MM.1S (cell line): ENCODE measurements at regions not wholly inside any gene's neighbourhood (a gene's known extent, or its start where the extent isn't known, plus 50 kb on each side); places are given as distances from the start of the nearest gene placed in this dataset.

Experiments
- DNase-seq: peaks from one replicate; pipeline ENCODE4 v3.0.0-alpha.2; 2015
- H2AFZ ChIP-seq: fragments of 300-600 bp; sonication (generic); 2 replicates; pipeline ENCODE4 v1.6.0; 2016; ENCODE audit warnings: antibody characterized with exemption, low read length
- H3F3A ChIP-seq: fragments of 300-600 bp; sonication (generic); 2 replicates; pipeline ENCODE4 v1.6.1; 2016; ENCODE audit warnings: mild to moderate bottlenecking, antibody characterized with exemption, low read length, moderate library complexity, mixed read lengths; ENCODE audit not compliant: insufficient read depth
- H3K27ac ChIP-seq: fragments of 300-600 bp; sonication (generic); 2 replicates; pipeline ENCODE4 v1.5.1; 2016; ENCODE audit warnings: mild to moderate bottlenecking, low read length
- H3K27me3 ChIP-seq: fragments of 300-600 bp; sonication (generic); replicated peaks from 2 replicates; pipeline ENCODE4 v1.6.0; 2016; ENCODE audit warnings: low read length; ENCODE audit not compliant: insufficient read depth
- H3K36me3 ChIP-seq: fragments of 300-600 bp; sonication (generic); replicated peaks from 2 replicates; pipeline ENCODE4 v1.6.1; 2016; ENCODE audit warnings: mild to moderate bottlenecking, low read length, mixed read lengths; ENCODE audit not compliant: insufficient read depth
- H3K4me1 ChIP-seq: fragments of 300-600 bp; sonication (generic); 2 replicates; pipeline ENCODE4 v1.6.1; 2016; ENCODE audit warnings: low read length, mixed read lengths
- H3K4me2 ChIP-seq: fragments of 300-600 bp; sonication (generic); 2 replicates; pipeline ENCODE4 v1.6.0; 2016; ENCODE audit warnings: low read depth, low read length
- H3K4me3 ChIP-seq: fragments of 300-600 bp; sonication (generic); 2 replicates; pipeline ENCODE4 v1.5.1; 2016; ENCODE audit warnings: low read length, mixed read lengths
- H3K79me2 ChIP-seq: fragments of 300-600 bp; sonication (generic); 2 replicates; pipeline ENCODE4 v1.6.1; 2016; ENCODE audit warnings: mixed run types, low read length, mixed read lengths
- H3K9ac ChIP-seq: fragments of 300-600 bp; sonication (generic); 2 replicates; pipeline ENCODE4 v1.6.1; 2016; ENCODE audit warnings: low read length, mixed read lengths
- H3K9me2 ChIP-seq: fragments of 300-600 bp; sonication (generic); replicated peaks from 2 replicates; pipeline ENCODE4 v1.6.1; 2016; ENCODE audit warnings: mild to moderate bottlenecking, low read length, mixed read lengths; ENCODE audit not compliant: insufficient read depth
- H3K9me3 ChIP-seq: fragments of 300-600 bp; sonication (generic); replicated peaks from 2 replicates; pipeline ENCODE4 v1.6.1; 2016; ENCODE audit warnings: mild to moderate bottlenecking, low read length, mixed read lengths; ENCODE audit not compliant: insufficient read depth
- H4K20me1 ChIP-seq: fragments of 300-600 bp; sonication (generic); 2 replicates; pipeline ENCODE4 v1.6.1; 2016; ENCODE audit warnings: mild to moderate bottlenecking, low read length, moderate library complexity, mixed read lengths; ENCODE audit not compliant: insufficient read depth
- EZH2 ChIP-seq: fragments of 300-600 bp; sonication (generic); optimal IDR thresholded peaks from 2 replicates; pipeline ENCODE3; 2017; ENCODE audit warnings: low read depth, mild to moderate bottlenecking, antibody characterized with exemption, low read length, mixed read lengths
- EZH2phosphoT487 ChIP-seq: fragments of 300-600 bp; sonication (generic); IDR thresholded peaks from 2 replicates; pipeline ENCODE4 v1.6.1; 2018; ENCODE audit warnings: antibody characterized with exemption, low read length
- TF ChIP-seq, protein P1 (sequence below): fragments of 300-600 bp; sonication (generic); IDR thresholded peaks from 2 replicates; pipeline ENCODE4 v1.5.1; 2016; ENCODE audit warnings: antibody characterized with exemption, low read length, mixed read lengths

DNA sequence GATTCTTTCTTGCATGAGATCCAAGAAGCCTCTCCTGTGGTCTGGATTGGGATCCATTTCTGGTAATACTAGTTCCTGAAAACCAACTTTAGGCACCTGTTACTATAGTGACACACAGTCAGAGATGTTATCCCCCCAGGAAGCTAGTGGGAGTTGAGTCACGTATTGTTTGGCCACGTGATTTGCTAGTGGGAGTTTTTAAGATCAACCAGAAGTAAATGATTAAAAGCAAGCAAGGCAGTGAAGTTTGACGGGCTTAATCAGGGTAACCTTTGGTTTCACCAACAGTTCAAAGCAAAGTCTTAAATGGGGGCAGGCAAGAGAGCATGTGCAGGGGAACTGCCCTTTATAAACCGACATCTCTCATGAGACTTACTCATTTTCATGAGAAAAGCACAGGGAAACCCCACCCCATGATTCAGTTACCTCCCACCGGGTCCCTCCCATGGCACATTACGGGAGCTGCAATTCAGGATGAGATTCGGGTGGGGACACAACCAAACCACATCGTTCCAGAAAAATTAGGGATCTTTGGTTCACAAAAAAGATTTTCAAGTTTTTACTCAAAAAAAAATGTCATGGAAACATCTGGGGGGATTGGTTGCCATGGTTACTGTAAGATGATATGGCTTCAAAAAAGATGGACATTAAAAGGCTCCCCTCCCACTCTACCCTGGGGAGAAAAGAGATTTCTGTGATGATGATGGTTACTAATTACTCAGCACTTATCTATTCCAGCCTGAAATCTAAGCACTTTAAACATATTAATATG lies 483.1 kb upstream of the ERCC4 start:
- H3K27ac ChIP-seq = no peak overlapping the region
- no peak for DNase-seq
- H2AFZ ChIP-seq = no peak overlapping the region
- H3K36me3 ChIP-seq = no peaks in the 10 kb centered on the region
- no peaks in the 10 kb centered on the region for H3K9me3 ChIP-seq
- no peaks in the 10 kb centered on the region for H3K27me3 ChIP-seq
- H3K79me2 ChIP-seq = no peaks in the 10 kb centered on the region
- no peaks in the 10 kb centered on the region for H3F3A ChIP-seq
- H3K4me3 ChIP-seq = no peak overlapping the region
- no peaks in the 10 kb centered on the region for H3K9me2 ChIP-seq
- TF ChIP-seq EZH2 (no peak), EZH2phosphoT487 (no peak)
- no peak overlapping the region for H3K9ac ChIP-seq
- no peaks in the 10 kb centered on the region for H4K20me1 ChIP-seq
- no peaks in the 10 kb centered on the region for H3K4me1 ChIP-seq
- H3K4me2 ChIP-seq = no peak overlapping the region

DNA sequence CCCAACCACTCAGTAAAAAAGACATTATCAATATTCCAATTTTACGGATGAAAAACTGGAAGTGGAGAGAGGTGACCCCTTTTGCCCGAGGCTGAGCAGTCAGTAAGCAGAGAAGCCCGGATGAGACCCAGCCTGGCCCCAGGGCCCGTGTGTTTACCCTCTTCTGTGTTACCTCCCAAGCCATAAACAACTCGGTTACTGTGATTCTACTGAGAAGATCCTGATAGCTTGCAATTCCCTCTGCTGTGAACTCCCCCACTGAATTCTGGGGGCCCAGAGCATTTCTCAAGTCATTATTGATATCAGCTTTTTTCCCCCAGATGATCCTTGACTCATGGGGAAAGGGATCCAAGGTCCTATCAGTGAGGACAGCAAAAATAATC lies 482.6 kb upstream of the ERCC4 start:
- H3K4me1 ChIP-seq = no peaks in the 10 kb centered on the region
- H3K9me2 ChIP-seq = no peaks in the 10 kb centered on the region
- DNase-seq = no peak
- no peaks in the 10 kb centered on the region for H4K20me1 ChIP-seq
- no peak overlapping the region for H3K27ac ChIP-seq
- H3F3A ChIP-seq = no peaks in the 10 kb centered on the region
- no peaks in the 10 kb centered on the region for H3K79me2 ChIP-seq
- H2AFZ ChIP-seq = no peak overlapping the region
- no peaks in the 10 kb centered on the region for H3K9me3 ChIP-seq
- no peaks in the 10 kb centered on the region for H3K36me3 ChIP-seq
- TF ChIP-seq EZH2phosphoT487 = no peak
- no peak for TF ChIP-seq EZH2
- TF ChIP-seq, protein P1, sequence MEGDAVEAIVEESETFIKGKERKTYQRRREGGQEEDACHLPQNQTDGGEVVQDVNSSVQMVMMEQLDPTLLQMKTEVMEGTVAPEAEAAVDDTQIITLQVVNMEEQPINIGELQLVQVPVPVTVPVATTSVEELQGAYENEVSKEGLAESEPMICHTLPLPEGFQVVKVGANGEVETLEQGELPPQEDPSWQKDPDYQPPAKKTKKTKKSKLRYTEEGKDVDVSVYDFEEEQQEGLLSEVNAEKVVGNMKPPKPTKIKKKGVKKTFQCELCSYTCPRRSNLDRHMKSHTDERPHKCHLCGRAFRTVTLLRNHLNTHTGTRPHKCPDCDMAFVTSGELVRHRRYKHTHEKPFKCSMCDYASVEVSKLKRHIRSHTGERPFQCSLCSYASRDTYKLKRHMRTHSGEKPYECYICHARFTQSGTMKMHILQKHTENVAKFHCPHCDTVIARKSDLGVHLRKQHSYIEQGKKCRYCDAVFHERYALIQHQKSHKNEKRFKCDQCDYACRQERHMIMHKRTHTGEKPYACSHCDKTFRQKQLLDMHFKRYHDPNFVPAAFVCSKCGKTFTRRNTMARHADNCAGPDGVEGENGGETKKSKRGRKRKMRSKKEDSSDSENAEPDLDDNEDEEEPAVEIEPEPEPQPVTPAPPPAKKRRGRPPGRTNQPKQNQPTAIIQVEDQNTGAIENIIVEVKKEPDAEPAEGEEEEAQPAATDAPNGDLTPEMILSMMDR = no peak
- H3K9ac ChIP-seq = no peak overlapping the region
- H3K4me2 ChIP-seq = no peak overlapping the region
- no peak overlapping the region for H3K4me3 ChIP-seq
- H3K27me3 ChIP-seq = no peaks in the 10 kb centered on the region

DNA sequence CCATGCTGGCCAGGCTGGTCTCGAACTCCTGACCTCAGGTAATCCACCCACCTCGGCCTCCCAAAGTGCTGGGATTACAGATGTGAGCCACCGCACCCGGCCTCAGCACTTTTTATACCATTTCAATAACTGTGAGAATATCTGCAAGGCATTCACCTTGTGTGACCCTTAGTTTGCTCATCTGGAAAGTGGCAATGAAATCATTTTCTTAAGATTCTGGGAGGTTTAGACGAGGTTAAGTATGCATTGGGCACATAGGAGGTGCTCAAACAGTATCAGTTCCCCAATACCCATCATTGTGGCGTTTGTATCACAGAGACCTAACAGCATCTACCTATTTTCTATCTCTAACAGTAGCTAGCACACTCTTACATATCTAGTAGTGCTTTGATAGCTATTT lies 481.9 kb upstream of the ERCC4 start:
- TF ChIP-seq EZH2 (no peak), EZH2phosphoT487 (no peak)
- TF ChIP-seq, protein P1 = no peak
- Histone ChIP-seq H4K20me1 (no peaks in the 10 kb centered on the region), H3K4me1 (no peaks in the 10 kb centered on the region), H3K79me2 (no peaks in the 10 kb centered on the region), H2AFZ (no peak overlapping the region), H3K9me3 (no peaks in the 10 kb centered on the region), H3K4me3 (no peak overlapping the region), H3K9me2 (no peaks in the 10 kb centered on the region), H3K27me3 (no peaks in the 10 kb centered on the region), H3K9ac (no peak overlapping the region), H3F3A (no peaks in the 10 kb centered on the region), H3K4me2 (no peak overlapping the region), H3K27ac (no peak overlapping the region), H3K36me3 (no peaks in the 10 kb centered on the region)
- DNase-seq = no peak

DNA sequence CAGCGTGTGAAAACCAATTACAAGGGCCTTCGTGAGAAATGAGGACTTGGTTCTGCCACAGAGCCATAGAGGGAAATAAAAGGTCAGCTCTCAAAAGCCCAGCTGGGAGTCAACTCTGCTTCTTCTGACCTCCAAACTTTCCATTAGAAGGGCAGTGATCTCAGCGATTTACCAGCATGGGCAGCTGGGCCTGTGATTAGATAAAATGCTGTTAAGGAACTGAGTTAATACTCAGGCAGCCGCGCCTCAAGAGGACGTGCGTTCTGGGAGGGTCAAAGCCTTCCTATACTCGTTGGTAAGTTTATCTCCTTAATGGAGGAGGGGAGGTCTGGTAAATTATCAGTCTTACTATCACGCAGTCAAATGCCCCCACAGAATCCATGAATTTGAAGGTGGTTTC lies 480.2 kb upstream of the ERCC4 start:
- Histone ChIP-seq H3K4me3 (no peak overlapping the region), H3K27me3 (no peaks in the 10 kb centered on the region), H3K27ac (no peak overlapping the region), H4K20me1 (no peaks in the 10 kb centered on the region), H3K4me2 (no peak overlapping the region), H2AFZ (no peak overlapping the region), H3K9me3 (no peaks in the 10 kb centered on the region), H3K9ac (no peak overlapping the region), H3K9me2 (no peaks in the 10 kb centered on the region), H3K4me1 (no peaks in the 10 kb centered on the region), H3F3A (no peaks in the 10 kb centered on the region), H3K36me3 (no peaks in the 10 kb centered on the region), H3K79me2 (no peaks in the 10 kb centered on the region)
- TF ChIP-seq EZH2 (no peak), EZH2phosphoT487 (no peak)
- TF ChIP-seq, protein P1 = no peak
- no peak for DNase-seq
